Tibial nerve (tissue), 3 donors: ENCODE measurements at regions not wholly inside any gene's neighbourhood (a gene's known extent, or its start where the extent isn't known, plus 50 kb on each side); places are given as distances from the start of the nearest gene placed in this dataset.

Source experiments
- POLR2A ChIP-seq, 2 donors: fragments of 450-650 bp; IDR thresholded peaks; one replicate each; pipeline ENCODE4 v1.6.1; 2017; ENCODE audit warnings: antibody characterized with exemption in 2 of 2, mild to moderate bottlenecking in 2 of 2, moderate library complexity in 2 of 2
- TF ChIP-seq, protein P1 (sequence below), 5 experiments: fragments of 200-600 bp in 3 of 5; fragments of 450-650 bp in 2 of 5; sonication (generic) in 3 of 5; IDR thresholded peaks; one replicate each; pipeline ENCODE4 v1.5.1; 2016 to 2019; ENCODE audit warnings: antibody characterized with exemption in 5 of 5, mild to moderate bottlenecking in 3 of 5, moderate library complexity in 2 of 5

DNA sequence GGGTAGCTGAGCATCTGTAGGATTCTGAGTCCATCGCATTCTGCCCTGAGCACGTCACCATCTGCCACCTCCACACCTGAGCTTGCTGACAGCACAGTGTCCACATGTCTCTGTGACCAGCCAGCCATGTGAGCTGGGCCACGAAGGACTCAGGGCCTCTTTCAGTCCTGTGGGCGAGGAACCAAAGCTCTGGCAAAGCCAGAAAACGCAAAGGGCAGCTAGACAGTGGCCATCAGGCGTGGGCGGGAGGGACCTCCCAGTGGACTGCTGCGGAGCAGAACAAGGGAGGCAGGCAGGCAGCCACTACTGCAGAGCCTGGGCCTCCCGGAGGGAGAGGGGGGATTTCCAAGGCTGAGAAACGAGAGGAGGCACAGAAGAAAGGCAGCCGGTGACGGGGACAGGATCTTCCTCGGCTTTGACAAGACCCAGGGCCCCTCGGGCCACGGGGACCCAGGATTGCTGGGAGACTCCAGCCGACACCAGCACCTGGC is 274.6 kb upstream of the SALL3 start:
- TF ChIP-seq, protein P1, sequence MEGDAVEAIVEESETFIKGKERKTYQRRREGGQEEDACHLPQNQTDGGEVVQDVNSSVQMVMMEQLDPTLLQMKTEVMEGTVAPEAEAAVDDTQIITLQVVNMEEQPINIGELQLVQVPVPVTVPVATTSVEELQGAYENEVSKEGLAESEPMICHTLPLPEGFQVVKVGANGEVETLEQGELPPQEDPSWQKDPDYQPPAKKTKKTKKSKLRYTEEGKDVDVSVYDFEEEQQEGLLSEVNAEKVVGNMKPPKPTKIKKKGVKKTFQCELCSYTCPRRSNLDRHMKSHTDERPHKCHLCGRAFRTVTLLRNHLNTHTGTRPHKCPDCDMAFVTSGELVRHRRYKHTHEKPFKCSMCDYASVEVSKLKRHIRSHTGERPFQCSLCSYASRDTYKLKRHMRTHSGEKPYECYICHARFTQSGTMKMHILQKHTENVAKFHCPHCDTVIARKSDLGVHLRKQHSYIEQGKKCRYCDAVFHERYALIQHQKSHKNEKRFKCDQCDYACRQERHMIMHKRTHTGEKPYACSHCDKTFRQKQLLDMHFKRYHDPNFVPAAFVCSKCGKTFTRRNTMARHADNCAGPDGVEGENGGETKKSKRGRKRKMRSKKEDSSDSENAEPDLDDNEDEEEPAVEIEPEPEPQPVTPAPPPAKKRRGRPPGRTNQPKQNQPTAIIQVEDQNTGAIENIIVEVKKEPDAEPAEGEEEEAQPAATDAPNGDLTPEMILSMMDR (IDR thresholded peaks at IDR 0.05): no peak
- no peak for TF ChIP-seq POLR2A (IDR thresholded peaks at IDR 0.05)
